HCT116 (cell line): ENCODE measurements at regions not wholly inside any gene's neighbourhood (a gene's known extent, or its start where the extent isn't known, plus 50 kb on each side); places are given as distances from the start of the nearest gene placed in this dataset.

Experiments used
- ATAC-seq: fragments of 200-7000 bp; cut with Tn5 transposase; 2 replicates; pipeline ENCODE4 v1.9.1; 2020; ENCODE audit warnings: mild to moderate bottlenecking, moderate library complexity
- BruUV-seq: library from RNA; stranded (reverse); fragments of 400-500 nt; replicated peaks from 2 replicates; lab custom pipeline; 2021; lab: Mats Ljungman, UMichigan
- CTCF ChIA-PET: fragments of 300-600 bp; sonication (Branson Sonifier 250); formaldehyde crosslinking; loops from one replicate; lab custom pipeline; 2021; ENCODE audit warnings: antibody characterized with exemption; lab: Charles Lee
- POLR2A ChIA-PET: fragments of 300-600, 350-600 bp; sonication (Branson Sonifier 250); formaldehyde crosslinking; loops from one replicate; lab custom pipeline; 2021; ENCODE audit warnings: antibody characterized with exemption; lab: Charles Lee
- RAD21 ChIA-PET, 2 experiments: fragments of 300-600 bp; sonication (Branson Sonifier 250); formaldehyde crosslinking; loops; one replicate each; lab custom pipeline; 2023; ENCODE audit warnings: low total read pairs in 2 of 2; ENCODE audit not compliant: uncharacterized antibody in 2 of 2, unreplicated experiment in 2 of 2, low non-redundant PET in 1 of 2; lab: Charles Lee
- DNase-seq: peaks from one replicate; pipeline ENCODE4 v3.0.0-alpha.2; 2010; ENCODE audit warnings: low read depth, low spot score
- H2AFZ ChIP-seq: fragments of 200-600 bp; shearing (Covaris generic), sonication (generic); 2 replicates; pipeline ENCODE4 v1.6.1; 2017; ENCODE audit warnings: low read depth, mixed run types, mixed read lengths, antibody characterized with exemption, low read length; ENCODE audit not compliant: poor library complexity, severe bottlenecking
- H3K27ac ChIP-seq: 2 replicates; pipeline ENCODE4 v1.5.1; 2012; ENCODE audit warnings: low read depth, low read length
- H3K27me3 ChIP-seq: fragments of 200-600 bp; sonication (generic); 2 replicates; pipeline ENCODE4 v1.6.1; 2016; ENCODE audit warnings: mixed run types, low read length, mixed read lengths; ENCODE audit not compliant: insufficient read depth
- H3K36me3 ChIP-seq, 2 experiments: fragments of 200-500 bp in 1 of 2; fragments of 200-600 bp in 1 of 2; sonication (Bioruptor generic) in 1 of 2; sonication (generic) in 1 of 2; 2 replicates each; pipeline versions ENCODE4 v1.5.1 to v1.6.1; 2014 to 2016; ENCODE audit warnings: low read length in 2 of 2, inconsistent platforms in 1 of 2, mixed read lengths in 1 of 2, mixed run types in 1 of 2; ENCODE audit not compliant: insufficient read depth in 2 of 2, control insufficient read depth in 1 of 2
- H3K4me1 ChIP-seq, 2 experiments: fragments of 200-600 bp in 1 of 2; sonication (generic) in 1 of 2; 2 replicates each; pipeline versions ENCODE4 v1.5.1 to v1.6.1; 2012 to 2017; ENCODE audit warnings: low read length in 2 of 2, inconsistent platforms in 1 of 2, mild to moderate bottlenecking in 1 of 2, mixed read lengths in 1 of 2, mixed run types in 1 of 2, moderate library complexity in 1 of 2; ENCODE audit not compliant: insufficient read depth in 2 of 2, control insufficient read depth in 1 of 2
- H3K4me2 ChIP-seq: fragments of 200-600 bp; sonication (generic); 2 replicates; pipeline ENCODE4 v1.6.1; 2017; ENCODE audit warnings: mixed run types, low read length, mixed read lengths
- H3K4me3 ChIP-seq, 2 experiments: fragments of 200-600 bp in 1 of 2; sonication (generic) in 1 of 2; replicated peaks in 1 of 2; 2 replicates each; pipeline ENCODE4 v1.5.1; 2011 to 2016; ENCODE audit warnings: low read length in 2 of 2, control low read depth in 1 of 2, low read depth in 1 of 2, mild to moderate bottlenecking in 1 of 2, mixed read lengths in 1 of 2, mixed run types in 1 of 2
- H3K79me2 ChIP-seq: fragments of 200-600 bp; sonication (generic); 2 replicates; pipeline ENCODE4 v1.6.1; 2017; ENCODE audit warnings: mild to moderate bottlenecking, mixed run types, low read length, moderate library complexity, mixed read lengths; ENCODE audit not compliant: insufficient read depth
- H3K9ac ChIP-seq: fragments of 200-600 bp; sonication (generic); 2 replicates; pipeline ENCODE4 v1.6.1; 2016; ENCODE audit warnings: low read length, mixed read lengths
- H3K9me2 ChIP-seq: fragments of 200-600 bp; sonication (generic), shearing (Covaris generic); 2 replicates; pipeline ENCODE4 v1.6.1; 2017; ENCODE audit warnings: mixed run types, mild to moderate bottlenecking, moderate library complexity; ENCODE audit not compliant: insufficient read depth
- H3K9me3 ChIP-seq, 2 experiments: fragments of 200-500 bp in 1 of 2; fragments of 200-600 bp in 1 of 2; sonication (Bioruptor generic) in 1 of 2; sonication (generic) in 1 of 2; 2 replicates each; pipeline ENCODE4 v1.6.1; 2014 to 2017; ENCODE audit warnings: low read length in 2 of 2, mixed read lengths in 2 of 2, inconsistent platforms in 1 of 2, low read depth in 1 of 2, mild to moderate bottlenecking in 1 of 2, mixed run types in 1 of 2, moderate library complexity in 1 of 2; ENCODE audit not compliant: control insufficient read depth in 1 of 2, insufficient read depth in 1 of 2
- H4K20me1 ChIP-seq: fragments of 200-600 bp; sonication (generic), shearing (Covaris generic); 2 replicates; pipeline ENCODE4 v1.6.1; 2017; ENCODE audit warnings: mixed run types, mild to moderate bottlenecking, moderate library complexity; ENCODE audit not compliant: insufficient read depth
- CBX3 ChIP-seq: IDR thresholded peaks from 2 replicates; pipeline ENCODE4 v1.6.1; 2012; ENCODE audit warnings: low read depth
- CEBPB ChIP-seq: IDR thresholded peaks from 2 replicates; pipeline ENCODE4 v1.6.1; 2012; ENCODE audit warnings: low read depth
- ELF1 ChIP-seq: IDR thresholded peaks from 2 replicates; pipeline ENCODE4 v1.6.1; 2012; ENCODE audit warnings: low read depth, borderline replicate concordance
- EZH2 ChIP-seq: fragments of 200-600 bp; sonication (generic); IDR thresholded peaks from 2 replicates; pipeline ENCODE4 v1.6.1; 2017; ENCODE audit warnings: antibody characterized with exemption, mixed run types
- EZH2phosphoT487 ChIP-seq: fragments of 200-600 bp; IDR thresholded peaks from 2 replicates; pipeline ENCODE4 v1.6.1; 2018; ENCODE audit warnings: antibody characterized with exemption, borderline replicate concordance
- FOSL1 ChIP-seq: IDR thresholded peaks from 2 replicates; pipeline ENCODE4 v1.6.1; 2012; ENCODE audit warnings: low read depth
- SIN3A ChIP-seq: IDR thresholded peaks from 2 replicates; pipeline ENCODE4 v1.6.1; 2012; ENCODE audit warnings: low read depth
- SP1 ChIP-seq: IDR thresholded peaks from 2 replicates; pipeline ENCODE4 v1.6.1; 2012; ENCODE audit warnings: low read depth
- YY1 ChIP-seq: IDR thresholded peaks from 2 replicates; pipeline ENCODE4 v1.6.1; 2011; ENCODE audit warnings: low read length, low read depth, moderate library complexity, mild to moderate bottlenecking; ENCODE audit not compliant: insufficient replicate concordance; ENCODE audit errors: extremely low read depth
- ZFX ChIP-seq: fragments of 450-650 bp; IDR thresholded peaks from 2 replicates; pipeline ENCODE4 v1.6.1; 2017
- intact Hi-C: fragments of 100-400 bp; cut with micrococcal nuclease; formaldehyde crosslinking; loops from 2 replicates; pipeline ENCODE4 v1.10.0; 2022
- TF ChIP-seq, protein P1 (sequence below): IDR thresholded peaks from 2 replicates; pipeline ENCODE4 v1.6.1; 2012; ENCODE audit warnings: low read depth
- TF ChIP-seq, protein P2 (sequence below): IDR thresholded peaks from 2 replicates; pipeline ENCODE4 v1.6.1; 2012
- TF ChIP-seq, protein P3 (sequence below): IDR thresholded peaks from 2 replicates; pipeline ENCODE4 v1.6.1; 2012
- TF ChIP-seq, protein P4 (sequence below), 3 experiments: fragments of 200-600 bp in 1 of 3; sonication (generic) in 1 of 3; IDR thresholded peaks in 2 of 3; conservative IDR thresholded peaks in 1 of 3; 2 replicates each; pipeline ENCODE4 v1.5.1; 2012 to 2017; ENCODE audit warnings: low read depth in 2 of 3, low read length in 2 of 3, antibody characterized with exemption in 1 of 3, borderline replicate concordance in 1 of 3, control low read depth in 1 of 3, mild to moderate bottlenecking in 1 of 3, mixed read lengths in 1 of 3, mixed run types in 1 of 3, moderate library complexity in 1 of 3; ENCODE audit not compliant: insufficient read depth in 1 of 3

DNA sequence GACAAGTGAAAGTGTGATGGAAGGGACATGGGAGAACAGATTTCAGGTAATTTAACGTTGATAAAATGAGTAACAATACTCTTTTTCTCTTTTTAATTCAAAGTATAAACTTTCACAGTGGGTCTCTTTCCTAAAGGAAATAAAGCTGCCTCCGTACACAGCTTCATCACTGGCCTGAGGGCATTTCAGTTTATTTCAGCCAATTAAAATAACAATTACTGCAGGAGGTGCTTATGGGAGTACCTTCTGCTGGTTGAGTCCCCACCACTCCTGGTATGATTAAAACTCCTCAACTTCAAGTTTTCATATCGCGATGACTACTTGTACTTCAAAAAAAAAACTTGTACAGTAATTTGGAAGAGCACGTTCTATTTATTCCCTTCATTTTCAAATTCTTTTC, 1845.9 kb downstream of the MAT2B start:
- Histone ChIP-seq H2AFZ (no peak overlapping the region), H3K4me1 (no peaks in the 10 kb centered on the region), H4K20me1 (no peaks in the 10 kb centered on the region)
- no TSS peak for BruUV-seq
- no peak for DNase-seq
- TF ChIP-seq, protein P1, sequence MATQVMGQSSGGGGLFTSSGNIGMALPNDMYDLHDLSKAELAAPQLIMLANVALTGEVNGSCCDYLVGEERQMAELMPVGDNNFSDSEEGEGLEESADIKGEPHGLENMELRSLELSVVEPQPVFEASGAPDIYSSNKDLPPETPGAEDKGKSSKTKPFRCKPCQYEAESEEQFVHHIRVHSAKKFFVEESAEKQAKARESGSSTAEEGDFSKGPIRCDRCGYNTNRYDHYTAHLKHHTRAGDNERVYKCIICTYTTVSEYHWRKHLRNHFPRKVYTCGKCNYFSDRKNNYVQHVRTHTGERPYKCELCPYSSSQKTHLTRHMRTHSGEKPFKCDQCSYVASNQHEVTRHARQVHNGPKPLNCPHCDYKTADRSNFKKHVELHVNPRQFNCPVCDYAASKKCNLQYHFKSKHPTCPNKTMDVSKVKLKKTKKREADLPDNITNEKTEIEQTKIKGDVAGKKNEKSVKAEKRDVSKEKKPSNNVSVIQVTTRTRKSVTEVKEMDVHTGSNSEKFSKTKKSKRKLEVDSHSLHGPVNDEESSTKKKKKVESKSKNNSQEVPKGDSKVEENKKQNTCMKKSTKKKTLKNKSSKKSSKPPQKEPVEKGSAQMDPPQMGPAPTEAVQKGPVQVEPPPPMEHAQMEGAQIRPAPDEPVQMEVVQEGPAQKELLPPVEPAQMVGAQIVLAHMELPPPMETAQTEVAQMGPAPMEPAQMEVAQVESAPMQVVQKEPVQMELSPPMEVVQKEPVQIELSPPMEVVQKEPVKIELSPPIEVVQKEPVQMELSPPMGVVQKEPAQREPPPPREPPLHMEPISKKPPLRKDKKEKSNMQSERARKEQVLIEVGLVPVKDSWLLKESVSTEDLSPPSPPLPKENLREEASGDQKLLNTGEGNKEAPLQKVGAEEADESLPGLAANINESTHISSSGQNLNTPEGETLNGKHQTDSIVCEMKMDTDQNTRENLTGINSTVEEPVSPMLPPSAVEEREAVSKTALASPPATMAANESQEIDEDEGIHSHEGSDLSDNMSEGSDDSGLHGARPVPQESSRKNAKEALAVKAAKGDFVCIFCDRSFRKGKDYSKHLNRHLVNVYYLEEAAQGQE: no peak
- TF ChIP-seq, protein P2, sequence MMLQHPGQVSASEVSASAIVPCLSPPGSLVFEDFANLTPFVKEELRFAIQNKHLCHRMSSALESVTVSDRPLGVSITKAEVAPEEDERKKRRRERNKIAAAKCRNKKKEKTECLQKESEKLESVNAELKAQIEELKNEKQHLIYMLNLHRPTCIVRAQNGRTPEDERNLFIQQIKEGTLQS: no peak
- TF ChIP-seq, protein P3, sequence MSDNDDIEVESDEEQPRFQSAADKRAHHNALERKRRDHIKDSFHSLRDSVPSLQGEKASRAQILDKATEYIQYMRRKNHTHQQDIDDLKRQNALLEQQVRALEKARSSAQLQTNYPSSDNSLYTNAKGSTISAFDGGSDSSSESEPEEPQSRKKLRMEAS: no peak
- TF ChIP-seq EZH2 (no peak), SP1 (no peak), ELF1 (no peak), YY1 (no peak), ZFX (no peak), CEBPB (no peak), EZH2phosphoT487 (no peak), SIN3A (no peak), CBX3 (no peak), FOSL1 (no peak)
- TF ChIP-seq, protein P4, sequence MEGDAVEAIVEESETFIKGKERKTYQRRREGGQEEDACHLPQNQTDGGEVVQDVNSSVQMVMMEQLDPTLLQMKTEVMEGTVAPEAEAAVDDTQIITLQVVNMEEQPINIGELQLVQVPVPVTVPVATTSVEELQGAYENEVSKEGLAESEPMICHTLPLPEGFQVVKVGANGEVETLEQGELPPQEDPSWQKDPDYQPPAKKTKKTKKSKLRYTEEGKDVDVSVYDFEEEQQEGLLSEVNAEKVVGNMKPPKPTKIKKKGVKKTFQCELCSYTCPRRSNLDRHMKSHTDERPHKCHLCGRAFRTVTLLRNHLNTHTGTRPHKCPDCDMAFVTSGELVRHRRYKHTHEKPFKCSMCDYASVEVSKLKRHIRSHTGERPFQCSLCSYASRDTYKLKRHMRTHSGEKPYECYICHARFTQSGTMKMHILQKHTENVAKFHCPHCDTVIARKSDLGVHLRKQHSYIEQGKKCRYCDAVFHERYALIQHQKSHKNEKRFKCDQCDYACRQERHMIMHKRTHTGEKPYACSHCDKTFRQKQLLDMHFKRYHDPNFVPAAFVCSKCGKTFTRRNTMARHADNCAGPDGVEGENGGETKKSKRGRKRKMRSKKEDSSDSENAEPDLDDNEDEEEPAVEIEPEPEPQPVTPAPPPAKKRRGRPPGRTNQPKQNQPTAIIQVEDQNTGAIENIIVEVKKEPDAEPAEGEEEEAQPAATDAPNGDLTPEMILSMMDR (IDR thresholded peaks at IDR 0.05 in 2 of 3, conservative IDR thresholded peaks at IDR 0.05 in 1 of 3; ENCODE audit: borderline replicate concordance in 1 of 3, insufficient read depth in 1 of 3, low read depth in 2 of 3, low read length in 2 of 3): no peak
- TF ChIP-seq, all 23 proteins: peak for 0
- intact Hi-C loops: no loop called here
- ChIA-PET POLR2A (no interaction called here), RAD21 (no interaction called here), CTCF (no interaction called here)
- H3K9me3 ChIP-seq: peaks cover 0 to 21% of the 10 kb centered on the region in 2 experiments; a peak in 2 of 4 replicates
- no peak overlapping the region for H3K4me3 ChIP-seq
- H3K9ac ChIP-seq: no peak overlapping the region
- H3K27ac ChIP-seq: no peak overlapping the region
- H3K9me2 ChIP-seq: no peaks in the 10 kb centered on the region
- H3K36me3 ChIP-seq: no peaks in the 10 kb centered on the region
- no peaks in the 10 kb centered on the region for H3K27me3 ChIP-seq
- no peak overlapping the region for H3K4me2 ChIP-seq
- no peaks in the 10 kb centered on the region for H3K79me2 ChIP-seq
- ATAC-seq: no peak
